GM21717 (cell line): ENCODE measurements at regions not wholly inside any gene's neighbourhood (a gene's known extent, or its start where the extent isn't known, plus 50 kb on each side); places are given as distances from the start of the nearest gene placed in this dataset.
"Not testable (repeated sequence)": the region's sequence is repeated elsewhere in the genome, so short reads cannot be mapped to it uniquely, and the experiment has no call there.

Experiments used
- ATAC-seq: cut with Tn5 transposase; IDR thresholded peaks from one replicate; pipeline ENCODE4 v1.9.1; 2021; ENCODE audit warnings: mild to moderate bottlenecking, moderate library complexity; ENCODE audit not compliant: unreplicated experiment

- ATAC-seq = not testable (repeated sequence)
These were observed 287.6 kb upstream of the RASGRP1 start for GRCh38 chr15:38852188-38852587.

- no peak for ATAC-seq
These were observed 289.0 kb upstream of the RASGRP1 start for GRCh38 chr15:38853608-38854007.

- no peak for ATAC-seq
These were observed 289.9 kb upstream of the RASGRP1 start for GRCh38 chr15:38854506-38854905.

- no peak for ATAC-seq
These were observed 293.2 kb upstream of the RASGRP1 start for GRCh38 chr15:38857814-38858213.

GRCh38 chr15:38859574-38859973, 295.0 kb upstream of the RASGRP1 start:
- no peak for ATAC-seq

GRCh38 chr15:38860253-38860652, 295.6 kb upstream of the RASGRP1 start:
- no peak for ATAC-seq

- ATAC-seq = no peak
These were observed 296.1 kb upstream of the RASGRP1 start for GRCh38 chr15:38860674-38861073.

GRCh38 chr15:38861108-38861507, 296.5 kb upstream of the RASGRP1 start:
- no peak for ATAC-seq

- no peak for ATAC-seq
These were observed 297.5 kb upstream of the RASGRP1 start for GRCh38 chr15:38862099-38862498.

GRCh38 chr15:38863381-38863780, 298.8 kb upstream of the RASGRP1 start:
- ATAC-seq = no peak

- ATAC-seq = no peak
These were observed 299.5 kb upstream of the RASGRP1 start for GRCh38 chr15:38864122-38864521.

GRCh38 chr15:38864827-38865581, 300.4 kb upstream of the RASGRP1 start:
- ATAC-seq = no peak

- ATAC-seq = no peak
These were observed 302.9 kb upstream of the RASGRP1 start for GRCh38 chr15:38867556-38867955.

GRCh38 chr15:38868326-38869114, 303.9 kb upstream of the RASGRP1 start:
- ATAC-seq = no peak

- no peak for ATAC-seq
These were observed 307.0 kb upstream of the RASGRP1 start for GRCh38 chr15:38871638-38872037.

- ATAC-seq = no peak
These were observed 308.1 kb upstream of the RASGRP1 start for GRCh38 chr15:38872732-38873131.

GRCh38 chr15:38873158-38873557, 308.5 kb upstream of the RASGRP1 start:
- ATAC-seq = no peak

- no peak for ATAC-seq
These were observed 309.9 kb upstream of the RASGRP1 start for GRCh38 chr15:38874464-38874863.

GRCh38 chr15:38876211-38876610, 311.6 kb upstream of the RASGRP1 start:
- ATAC-seq = no peak

GRCh38 chr15:38876621-38877020, 312.0 kb upstream of the RASGRP1 start:
- no peak for ATAC-seq

- no peak for ATAC-seq
These were observed 312.9 kb upstream of the RASGRP1 start for GRCh38 chr15:38877471-38877870.

GRCh38 chr15:38878026-38878425, 313.4 kb upstream of the RASGRP1 start:
- no peak for ATAC-seq
